ENCODE measurements at regions not wholly inside any gene's neighbourhood (a gene's known extent, or its start where the extent isn't known, plus 50 kb on each side); places are given as distances from the start of the nearest gene placed in this dataset.

- DNase-seq: no peak
Observed at GRCh38 chr1:218643281-218643680, 298.1 kb downstream of the TGFB2 start.

GRCh38 chr1:218643926-218644325, 298.8 kb downstream of the TGFB2 start:
- no peak for DNase-seq

GRCh38 chr1:218646288-218646687, 301.2 kb downstream of the TGFB2 start:
- no peak for DNase-seq

- DNase-seq: peak; percentile 59
Observed at GRCh38 chr1:218656301-218657037, 311.3 kb downstream of the TGFB2 start.

GRCh38 chr1:218658269-218658668, 313.1 kb downstream of the TGFB2 start:
- peak; percentile 41 for DNase-seq

GRCh38 chr1:218658899-218659298, 313.8 kb downstream of the TGFB2 start:
- DNase-seq: peak; percentile 87

- peak; percentile 85 for DNase-seq
Observed at GRCh38 chr1:218659911-218660677, 315.0 kb downstream of the TGFB2 start.

- peak; percentile 93 for DNase-seq
Observed at GRCh38 chr1:218660678-218661053, 315.5 kb downstream of the TGFB2 start.

GRCh38 chr1:218661411-218661810, 316.3 kb downstream of the TGFB2 start:
- no peak for DNase-seq

- no peak for DNase-seq
Observed at GRCh38 chr1:218664385-218665170, 319.4 kb downstream of the TGFB2 start.

- DNase-seq: no peak
Observed at GRCh38 chr1:218665221-218665620, 320.1 kb downstream of the TGFB2 start.

- DNase-seq: no peak
Observed at GRCh38 chr1:218666263-218666662, 321.1 kb downstream of the TGFB2 start.

- DNase-seq: no peak
Observed at GRCh38 chr1:218667781-218668516, 322.8 kb downstream of the TGFB2 start.

GRCh38 chr1:218669431-218669830, 324.3 kb downstream of the TGFB2 start:
- DNase-seq: peak; percentile 64

GRCh38 chr1:218670875-218671274, 325.7 kb downstream of the TGFB2 start:
- no peak for DNase-seq

- DNase-seq: peak; percentile 70
Observed at GRCh38 chr1:218671573-218671972, 326.4 kb downstream of the TGFB2 start.

GRCh38 chr1:218673170-218673569, 328.0 kb downstream of the TGFB2 start:
- no peak for DNase-seq

- DNase-seq: peak; percentile 97
Observed at GRCh38 chr1:218674280-218674773, 329.2 kb downstream of the TGFB2 start.

GRCh38 chr1:218677026-218677425, 331.9 kb downstream of the TGFB2 start:
- DNase-seq: no peak

GRCh38 chr1:218679391-218679790, 334.3 kb downstream of the TGFB2 start:
- peak; percentile 31 for DNase-seq

- DNase-seq: peak; percentile 64
Observed at GRCh38 chr1:218679988-218680748, 335.0 kb downstream of the TGFB2 start.

- no peak for DNase-seq
Observed at GRCh38 chr1:218683242-218683641, 338.1 kb downstream of the TGFB2 start.

Measured in EL (cell line).